ENCODE measurements at regions not wholly inside any gene's neighbourhood (a gene's known extent, or its start where the extent isn't known, plus 50 kb on each side); places are given as distances from the start of the nearest gene placed in this dataset.

- TF ChIP-seq CTCF (IDR thresholded peaks at IDR 0.05; ENCODE audit: poor library complexity, severe bottlenecking) (no peak), RAD21 (conservative IDR thresholded peaks at IDR 0.05) (no peak), POLR2AphosphoS5 (IDR thresholded peaks at IDR 0.05) (no peak)
Observed at GRCh38 chr3:178073366-178073765, 462.9 kb upstream of the KCNMB2 start.

Measured in neural cell (in vitro differentiated cells).